ENCODE measurements at regions not wholly inside any gene's neighbourhood (a gene's known extent, or its start where the extent isn't known, plus 50 kb on each side); places are given as distances from the start of the nearest gene placed in this dataset.

DNA sequence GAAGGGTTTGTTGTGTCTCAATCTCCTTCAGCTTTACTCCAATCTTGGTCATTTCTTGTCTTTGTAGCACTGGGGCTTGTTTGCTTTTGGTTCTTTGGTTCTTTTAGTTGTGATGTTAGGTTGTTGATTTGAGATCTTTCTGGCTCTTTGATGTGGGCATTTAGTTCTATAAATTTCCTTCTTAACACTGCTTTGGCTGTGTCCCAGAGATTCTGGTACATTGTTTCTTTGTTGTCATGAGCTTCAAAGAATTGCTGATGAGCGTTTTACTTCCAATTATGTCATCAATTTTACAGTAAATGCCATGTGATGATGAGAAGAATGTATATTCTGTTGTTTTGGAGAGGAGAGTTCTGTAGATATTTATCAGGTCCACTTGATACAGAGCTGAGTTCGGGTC lies 353.3 kb downstream of the MAN2A1 start:
- TF ChIP-seq POLR2A (IDR thresholded peaks at IDR 0.05; ENCODE audit: low read length) (no peak), GATA1 (IDR thresholded peaks at IDR 0.05; ENCODE audit: low read depth, low read length) (no peak)
